ENCODE measurements at regions not wholly inside any gene's neighbourhood (a gene's known extent, or its start where the extent isn't known, plus 50 kb on each side); places are given as distances from the start of the nearest gene placed in this dataset.

DNA sequence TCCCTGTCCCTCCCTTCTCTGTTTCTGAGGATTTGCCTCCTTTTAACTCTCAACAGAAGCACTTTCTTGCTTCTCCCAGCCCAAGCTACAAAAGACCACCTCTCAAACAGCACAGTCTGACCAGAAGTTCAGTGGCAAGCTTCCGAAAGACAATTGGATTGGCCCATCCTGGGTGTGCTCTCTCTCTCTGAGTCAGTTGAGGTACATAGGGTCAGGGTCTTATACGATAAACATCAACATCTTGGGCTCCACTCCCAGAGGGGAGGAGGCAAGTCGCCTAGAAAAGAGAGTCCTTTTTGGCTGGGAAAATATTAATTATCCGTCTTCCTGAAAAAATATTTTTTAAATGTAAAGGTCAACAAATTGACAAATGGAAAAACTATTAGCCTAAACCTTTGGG lies 155.8 kb downstream of the TMCO5A start:
- ATAC-seq = no peak
- CTCF ChIA-PET = no interaction called here

More for the DNA sequence above, 155.8 kb downstream of the TMCO5A start:
- Histone ChIP-seq H4K20me1 (ENCODE audit: insufficient read depth) (no peaks in the 10 kb centered on the region), H3K36me3 (ENCODE audit: control insufficient read depth in 1 of 2, insufficient read depth in 2 of 2, low read length in 2 of 2) (no peaks in the 10 kb centered on the region), H2AFZ (ENCODE audit: low read depth, low read length, poor library complexity, severe bottlenecking) (no peak overlapping the region), H3K4me1 (ENCODE audit: control insufficient read depth in 1 of 2, insufficient read depth in 2 of 2, low read length in 2 of 2) (no peaks in the 10 kb centered on the region), H3K79me2 (ENCODE audit: insufficient read depth, low read length) (no peaks in the 10 kb centered on the region), H3K9me3 (ENCODE audit: control insufficient read depth in 1 of 2, insufficient read depth in 1 of 2, low read depth in 1 of 2, low read length in 2 of 2) (no peaks in the 10 kb centered on the region), H3K4me2 (ENCODE audit: low read length) (no peak overlapping the region), H3K9ac (ENCODE audit: low read length) (no peak overlapping the region), H3K27ac (ENCODE audit: low read depth, low read length) (no peak overlapping the region), H3K4me3 (replicated peaks in 1 of 2; ENCODE audit: low read depth in 1 of 2, low read length in 2 of 2) (no peak overlapping the region), H3K27me3 (ENCODE audit: insufficient read depth, low read length) (0 out of 2 replicates have a peak, but pooled peaks cover 6% of the 10 kb centered on the region), H3K9me2 (ENCODE audit: insufficient read depth) (no peaks in the 10 kb centered on the region)
- POLR2A ChIA-PET = no interaction called here
- intact Hi-C loops (cut with micrococcal nuclease) = no loop called here
- no TSS peak for BruUV-seq (replicated peaks)
- TF ChIP-seq EGR1 (IDR thresholded peaks at IDR 0.05; ENCODE audit: low read depth) (no peak), SRF (IDR thresholded peaks at IDR 0.05; ENCODE audit: low read depth) (no peak), FOSL1 (IDR thresholded peaks at IDR 0.05; ENCODE audit: low read depth) (no peak), RAD21 (IDR thresholded peaks at IDR 0.05; ENCODE audit: low read depth) (no peak), ELF1 (IDR thresholded peaks at IDR 0.05; ENCODE audit: borderline replicate concordance, low read depth) (no peak), EZH2phosphoT487 (IDR thresholded peaks at IDR 0.05; ENCODE audit: borderline replicate concordance) (no peak), JUND (IDR thresholded peaks at IDR 0.05) (no peak), CBX3 (IDR thresholded peaks at IDR 0.05; ENCODE audit: low read depth) (no peak), REST (IDR thresholded peaks at IDR 0.05; ENCODE audit: low read depth) (no peak), TCF7L2 (IDR thresholded peaks at IDR 0.05; ENCODE audit: borderline replicate concordance, extremely low read depth, insufficient read depth, insufficient read length) (no peak), POLR2AphosphoS5 (IDR thresholded peaks at IDR 0.05; ENCODE audit: low read depth, low read length) (no peak), EZH2 (IDR thresholded peaks at IDR 0.05) (no peak), ZNF274 (IDR thresholded peaks at IDR 0.05; ENCODE audit: low read depth, low read length) (no peak), MAX (IDR thresholded peaks at IDR 0.05) (no peak), SIN3A (IDR thresholded peaks at IDR 0.05; ENCODE audit: low read depth) (no peak), YY1 (IDR thresholded peaks at IDR 0.05; ENCODE audit: extremely low read depth, insufficient replicate concordance, low read depth, low read length) (no peak), POLR2A (IDR thresholded peaks at IDR 0.05; ENCODE audit: borderline replicate concordance, extremely low read depth, insufficient read depth, insufficient read length) (no peak)
- TF ChIP-seq, protein P1, sequence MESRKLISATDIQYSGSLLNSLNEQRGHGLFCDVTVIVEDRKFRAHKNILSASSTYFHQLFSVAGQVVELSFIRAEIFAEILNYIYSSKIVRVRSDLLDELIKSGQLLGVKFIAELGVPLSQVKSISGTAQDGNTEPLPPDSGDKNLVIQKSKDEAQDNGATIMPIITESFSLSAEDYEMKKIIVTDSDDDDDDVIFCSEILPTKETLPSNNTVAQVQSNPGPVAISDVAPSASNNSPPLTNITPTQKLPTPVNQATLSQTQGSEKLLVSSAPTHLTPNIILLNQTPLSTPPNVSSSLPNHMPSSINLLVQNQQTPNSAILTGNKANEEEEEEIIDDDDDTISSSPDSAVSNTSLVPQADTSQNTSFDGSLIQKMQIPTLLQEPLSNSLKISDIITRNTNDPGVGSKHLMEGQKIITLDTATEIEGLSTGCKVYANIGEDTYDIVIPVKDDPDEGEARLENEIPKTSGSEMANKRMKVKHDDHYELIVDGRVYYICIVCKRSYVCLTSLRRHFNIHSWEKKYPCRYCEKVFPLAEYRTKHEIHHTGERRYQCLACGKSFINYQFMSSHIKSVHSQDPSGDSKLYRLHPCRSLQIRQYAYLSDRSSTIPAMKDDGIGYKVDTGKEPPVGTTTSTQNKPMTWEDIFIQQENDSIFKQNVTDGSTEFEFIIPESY (IDR thresholded peaks at IDR 0.05; ENCODE audit: extremely low read depth, insufficient replicate concordance, low read length) = no peak
- TF ChIP-seq, protein P2, sequence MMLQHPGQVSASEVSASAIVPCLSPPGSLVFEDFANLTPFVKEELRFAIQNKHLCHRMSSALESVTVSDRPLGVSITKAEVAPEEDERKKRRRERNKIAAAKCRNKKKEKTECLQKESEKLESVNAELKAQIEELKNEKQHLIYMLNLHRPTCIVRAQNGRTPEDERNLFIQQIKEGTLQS (IDR thresholded peaks at IDR 0.05) = no peak
- RAD21 ChIA-PET (ENCODE audit: low non-redundant PET in 1 of 2, low total read pairs in 2 of 2, uncharacterized antibody in 2 of 2, unreplicated experiment in 2 of 2) = no interaction called here
- DNase-seq (ENCODE audit: low read depth, low spot score) = no peak

Data from HCT116 (cell line).